Testis (tissue), 2 donors: ENCODE measurements at regions not wholly inside any gene's neighbourhood (a gene's known extent, or its start where the extent isn't known, plus 50 kb on each side); places are given as distances from the start of the nearest gene placed in this dataset.

ENCODE experiments used
- POLR2A ChIP-seq: fragments of 450-650 bp; IDR thresholded peaks from one replicate; pipeline ENCODE4 v1.6.1; 2017; ENCODE audit warnings: antibody characterized with exemption, mild to moderate bottlenecking, moderate library complexity
- TF ChIP-seq, protein P1 (sequence below), 3 experiments: fragments of 450-650 bp in 2 of 3; fragments of 200-600 bp in 1 of 3; sonication (generic) in 1 of 3; IDR thresholded peaks; one replicate each; pipeline ENCODE4 v1.5.1; 2016 to 2019; ENCODE audit warnings: antibody characterized with exemption in 3 of 3, mild to moderate bottlenecking in 2 of 3, moderate library complexity in 1 of 3

DNA sequence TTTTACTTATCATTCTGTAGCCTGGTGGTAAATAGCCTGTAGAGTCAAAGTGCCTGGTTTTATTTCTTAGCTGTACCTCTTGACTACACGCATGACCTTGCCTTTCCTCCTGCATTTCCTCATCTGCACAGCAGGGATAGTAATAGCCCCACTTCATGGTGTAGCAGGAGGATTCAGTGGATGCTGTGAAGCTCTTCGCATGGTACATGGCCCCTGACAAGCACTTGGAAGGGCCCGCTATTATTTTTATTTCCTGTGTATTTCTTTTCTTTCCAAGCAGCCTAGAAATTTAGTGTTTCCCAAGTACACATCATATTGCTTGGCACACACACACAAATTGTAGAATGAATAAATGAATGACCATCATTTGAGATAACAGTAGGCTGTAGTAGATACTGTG lies 547.2 kb downstream of the CDH26 start:
- no peak for TF ChIP-seq POLR2A
- TF ChIP-seq, protein P1, sequence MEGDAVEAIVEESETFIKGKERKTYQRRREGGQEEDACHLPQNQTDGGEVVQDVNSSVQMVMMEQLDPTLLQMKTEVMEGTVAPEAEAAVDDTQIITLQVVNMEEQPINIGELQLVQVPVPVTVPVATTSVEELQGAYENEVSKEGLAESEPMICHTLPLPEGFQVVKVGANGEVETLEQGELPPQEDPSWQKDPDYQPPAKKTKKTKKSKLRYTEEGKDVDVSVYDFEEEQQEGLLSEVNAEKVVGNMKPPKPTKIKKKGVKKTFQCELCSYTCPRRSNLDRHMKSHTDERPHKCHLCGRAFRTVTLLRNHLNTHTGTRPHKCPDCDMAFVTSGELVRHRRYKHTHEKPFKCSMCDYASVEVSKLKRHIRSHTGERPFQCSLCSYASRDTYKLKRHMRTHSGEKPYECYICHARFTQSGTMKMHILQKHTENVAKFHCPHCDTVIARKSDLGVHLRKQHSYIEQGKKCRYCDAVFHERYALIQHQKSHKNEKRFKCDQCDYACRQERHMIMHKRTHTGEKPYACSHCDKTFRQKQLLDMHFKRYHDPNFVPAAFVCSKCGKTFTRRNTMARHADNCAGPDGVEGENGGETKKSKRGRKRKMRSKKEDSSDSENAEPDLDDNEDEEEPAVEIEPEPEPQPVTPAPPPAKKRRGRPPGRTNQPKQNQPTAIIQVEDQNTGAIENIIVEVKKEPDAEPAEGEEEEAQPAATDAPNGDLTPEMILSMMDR (IDR thresholded peaks at IDR 0.05): no peak
